ENCODE measurements at regions not wholly inside any gene's neighbourhood (a gene's known extent, or its start where the extent isn't known, plus 50 kb on each side); places are given as distances from the start of the nearest gene placed in this dataset.

DNA sequence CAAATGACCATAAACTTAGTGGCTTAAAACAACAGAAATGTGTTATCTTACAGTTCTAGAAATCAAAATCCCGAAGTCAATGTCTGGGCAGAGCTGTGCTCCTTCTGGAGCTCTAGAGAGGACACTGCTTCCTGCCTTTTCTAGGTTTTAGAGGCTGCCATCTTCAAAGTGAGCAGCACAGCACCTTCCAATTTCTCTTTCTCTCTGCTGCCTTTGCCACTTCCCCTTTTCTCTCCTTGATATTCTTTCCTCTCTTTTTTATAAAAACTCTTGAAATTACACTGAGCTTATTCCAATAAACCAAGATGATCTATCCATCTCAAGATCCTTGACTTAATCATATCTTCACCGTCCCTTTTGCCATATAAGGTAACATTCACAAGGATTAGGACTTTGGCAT lies 616.9 kb downstream of the PLPP3 start:
- Histone ChIP-seq H3K4me3 (no peak overlapping the region), H3K9me3 (replicated peaks; ENCODE audit: control insufficient read depth, insufficient read depth, low read length) (no peaks in the 10 kb centered on the region), H3K79me2 (ENCODE audit: control insufficient read depth, insufficient read depth, low read length) (no peaks in the 10 kb centered on the region), H3K27ac (ENCODE audit: control insufficient read depth, insufficient read depth) (no peak overlapping the region), H3K4me1 (ENCODE audit: control insufficient read depth, insufficient read depth, low read length) (no peaks in the 10 kb centered on the region), H3K4me2 (ENCODE audit: control insufficient read depth, insufficient read depth) (no peak overlapping the region), H4K20me1 (ENCODE audit: control insufficient read depth, insufficient read depth) (no peaks in the 10 kb centered on the region), H3K36me3 (ENCODE audit: control insufficient read depth in 2 of 2, insufficient read depth in 2 of 2, low read length in 1 of 2) (no peaks in the 10 kb centered on the region), H3K9ac (ENCODE audit: control insufficient read depth, insufficient read depth, low read length) (no peak overlapping the region), H2AFZ (ENCODE audit: control insufficient read depth, low read depth, low read length) (no peak overlapping the region), H3K27me3 (replicated peaks in 1 of 2; ENCODE audit: control insufficient read depth in 2 of 2, insufficient read depth in 2 of 2, low read length in 1 of 2) (peaks cover 0 to 2% of the 10 kb centered on the region in 2 experiments; a peak in 1 of 4 replicates)
- ChIA-PET SMC1A (ENCODE audit: uncharacterized antibody, unreplicated experiment) (interaction anchor here (0.8 kb wide), 1 partner anchor 19 kb away, joined by 3 read pairs; no protein-coding TSS in a partner anchor), RAD21 (ENCODE audit: unreplicated experiment) (no interaction called here), POLR2A (no interaction called here), CTCF (no interaction called here)
- BruUV-seq (replicated peaks): no TSS peak
- WGBS (ENCODE audit: insufficient coverage, insufficient replicate concordance, low lambda C conversion rate, missing lambda C conversion rate): 15% methylated on average over 2 of the region's 2 CpGs
- in situ Hi-C loops (cut with MboI): no loop called here
- TF ChIP-seq POLR2AphosphoS5 (IDR thresholded peaks at IDR 0.05; ENCODE audit: low read length): no peak
- TF ChIP-seq ZZZ3 (IDR thresholded peaks at IDR 0.05; ENCODE audit: control insufficient read depth, insufficient read length, low read depth): no peak
- TF ChIP-seq MEF2B (IDR thresholded peaks at IDR 0.05; ENCODE audit: partially characterized antibody, poor library complexity, severe bottlenecking): no peak
- peak; percentile 73; the same call in 1 of the 2 replicates for TF ChIP-seq SPI1 (IDR thresholded peaks at IDR 0.05; ENCODE audit: borderline replicate concordance, insufficient read depth, low read depth, low read length)
- DNase-seq (ENCODE audit: low read depth, low spot score) (no peak), FAIRE-seq (no peak), ATAC-seq (peak; percentile 37)
- intact Hi-C loops (cut with micrococcal nuclease; ENCODE audit: unreplicated experiment): no loop called here

DNA sequence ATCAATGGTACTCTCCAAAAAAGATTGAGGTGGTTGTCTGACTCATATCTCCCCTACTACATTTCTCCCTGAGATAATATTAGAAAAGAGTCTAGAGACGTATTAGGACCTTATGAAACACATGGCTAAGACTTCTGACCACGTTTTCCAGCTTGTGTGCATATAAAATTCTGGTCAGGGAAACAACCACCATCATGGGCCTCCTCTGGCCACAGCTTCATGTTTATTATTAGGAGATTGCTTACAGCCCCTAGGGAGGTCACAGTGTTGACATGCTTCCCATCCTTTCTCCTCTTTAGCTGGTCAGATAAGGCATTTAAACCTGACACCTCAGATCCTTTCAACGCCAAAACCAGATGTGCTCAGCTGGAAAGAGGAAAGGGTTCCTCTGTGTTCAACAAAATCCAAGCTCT lies 620.2 kb downstream of the PLPP3 start:
- DNase-seq (ENCODE audit: low read depth, low spot score): no peak
- H3K27me3 ChIP-seq (replicated peaks in 1 of 2; ENCODE audit: control insufficient read depth in 2 of 2, insufficient read depth in 2 of 2, low read length in 1 of 2): peaks cover 0 to 2% of the 10 kb centered on the region in 2 experiments; a peak in 1 of 4 replicates
- H3K36me3 ChIP-seq (ENCODE audit: control insufficient read depth in 2 of 2, insufficient read depth in 2 of 2, low read length in 1 of 2): no peaks in the 10 kb centered on the region
- in situ Hi-C loops (cut with MboI): no loop called here
- H3K4me1 ChIP-seq (ENCODE audit: control insufficient read depth, insufficient read depth, low read length): no peaks in the 10 kb centered on the region
- no peak overlapping the region for H3K9ac ChIP-seq (ENCODE audit: control insufficient read depth, insufficient read depth, low read length)
- TF ChIP-seq IKZF2 (IDR thresholded peaks at IDR 0.05): 0 out of 4 replicates have a peak, but pooled peaks of 1 of the 2 experiments have one; percentile 34
- no peak for TF ChIP-seq TCF12 (IDR thresholded peaks at IDR 0.05; ENCODE audit: low read depth, low read length)
- peak; percentile 34 for TF ChIP-seq JUNB (IDR thresholded peaks at IDR 0.05)
- no peak for TF ChIP-seq TAF1 (IDR thresholded peaks at IDR 0.05; ENCODE audit: borderline replicate concordance, low read depth, low read length)
- 0 out of 2 replicates have a peak, but pooled peaks have one; percentile 17 for TF ChIP-seq MEF2A (IDR thresholded peaks at IDR 0.05; ENCODE audit: insufficient read depth, low read depth, low read length)
- no peak for TF ChIP-seq CREM (IDR thresholded peaks at IDR 0.05; ENCODE audit: low read depth)
- ChIA-PET RAD21 (ENCODE audit: unreplicated experiment) (interaction anchor here (1.2 to 2.0 kb wide), 4 partner anchors 111 to 624 kb away, joined by 3 to 6 read pairs (median 4); no protein-coding TSS in a partner anchor), SMC1A (ENCODE audit: uncharacterized antibody, unreplicated experiment) (interaction anchor here (0.8 to 2.4 kb wide), 13 partner anchors 9 to 625 kb away, joined by 3 to 9 read pairs (median 3); no protein-coding TSS in a partner anchor), POLR2A (interaction anchor here (1.0 to 1.3 kb wide), 3 partner anchors 16 to 558 kb away, joined by 3 to 4 read pairs (median 3); no protein-coding TSS in a partner anchor), CTCF (interaction anchor here (0.6 to 1.6 kb wide), 5 partner anchors 8 to 539 kb away, joined by 3 to 4 read pairs (median 3); no protein-coding TSS in a partner anchor)
- H3K4me3 ChIP-seq: no peak overlapping the region
- no TSS peak for BruUV-seq (replicated peaks)
- H3K4me2 ChIP-seq (ENCODE audit: control insufficient read depth, insufficient read depth): no peak overlapping the region
- FAIRE-seq: no peak
- no peaks in the 10 kb centered on the region for H3K9me3 ChIP-seq (replicated peaks; ENCODE audit: control insufficient read depth, insufficient read depth, low read length)
- peak; percentile 72 for ATAC-seq
- no peaks in the 10 kb centered on the region for H3K79me2 ChIP-seq (ENCODE audit: control insufficient read depth, insufficient read depth, low read length)
- H4K20me1 ChIP-seq (ENCODE audit: control insufficient read depth, insufficient read depth): no peaks in the 10 kb centered on the region
- intact Hi-C loops (cut with micrococcal nuclease; ENCODE audit: unreplicated experiment): no loop called here
- 0% methylated on average over 3 of the region's 3 CpGs for whole genome bisulfite sequencing (ENCODE audit: insufficient coverage, insufficient replicate concordance, low lambda C conversion rate, missing lambda C conversion rate)
- H2AFZ ChIP-seq (ENCODE audit: control insufficient read depth, low read depth, low read length): no peak overlapping the region
- no peak overlapping the region for H3K27ac ChIP-seq (ENCODE audit: control insufficient read depth, insufficient read depth)
